Frontal cortex (tissue), 3 donors: ENCODE measurements at regions not wholly inside any gene's neighbourhood (a gene's known extent, or its start where the extent isn't known, plus 50 kb on each side); places are given as distances from the start of the nearest gene placed in this dataset.
"Not testable (repeated sequence)": the region's sequence is repeated elsewhere in the genome, so short reads cannot be mapped to it uniquely, and the experiment has no call there.

ENCODE experiments used
- DNase-seq, 2 donors: peaks; one replicate each; pipeline ENCODE4 v3.0.0; 2012; ENCODE audit warnings: low spot score in 2 of 2
- FAIRE-seq: peaks from 2 replicates; lab custom pipeline; 2012; peaks lifted over from hg19 to GRCh38; lab: Jason Lieb, UNC
- donor health status: control.
- donor health status: control.
- donor health status: control.

DNA sequence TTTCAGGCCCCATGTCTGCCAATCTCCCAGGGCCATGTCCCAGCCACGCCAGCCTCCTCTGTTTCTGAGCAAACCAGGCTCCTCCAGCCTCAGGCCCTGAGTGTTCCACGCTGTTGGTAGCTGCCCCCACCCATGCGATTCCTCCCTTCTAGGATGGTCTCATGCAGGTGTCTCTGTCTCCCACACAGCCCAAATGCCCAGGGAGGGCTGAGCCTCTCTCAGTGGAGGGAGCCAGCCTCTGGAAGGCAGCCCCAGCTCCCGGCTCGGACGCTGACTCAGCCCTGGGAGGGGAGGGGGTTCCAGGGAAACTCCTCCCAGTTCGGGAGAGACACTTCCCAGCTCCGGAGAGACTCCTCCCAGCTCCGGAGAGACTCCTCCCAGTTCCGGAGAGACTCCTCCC, 122.9 kb upstream of the AFDN start:
- DNase-seq (no peak), FAIRE-seq (no peak)

DNA sequence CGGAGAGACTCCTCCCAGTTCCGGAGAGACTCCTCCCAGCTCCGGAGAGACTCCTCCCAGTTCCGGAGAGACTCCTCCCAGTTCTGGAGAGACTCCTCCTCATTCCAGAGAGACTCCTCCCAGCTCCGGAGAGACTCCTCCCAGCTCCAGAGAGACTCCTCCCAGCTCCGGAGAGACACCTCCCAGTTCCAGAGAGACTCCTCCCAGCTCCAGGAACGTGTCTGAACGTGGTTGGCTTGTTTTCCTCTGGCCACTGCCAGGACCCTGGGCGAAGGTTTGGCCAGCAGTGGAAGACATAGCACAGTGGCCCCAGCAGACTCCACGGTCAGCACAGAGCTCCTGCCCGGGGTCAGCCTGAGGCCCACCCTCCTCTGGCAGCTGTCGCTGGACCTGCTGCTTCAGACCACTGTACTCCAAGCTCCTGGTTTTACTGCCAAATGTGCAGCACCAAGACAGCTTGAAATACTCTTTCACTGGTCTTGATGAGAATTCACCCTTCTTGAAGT, 122.3 kb upstream of the AFDN start:
- FAIRE-seq (no peak), DNase-seq (no peak)

- no peak for DNase-seq
- no peak for FAIRE-seq
Measured at GRCh38 chr6:167705211-167705750, 121.4 kb upstream of the AFDN start.

- FAIRE-seq (no peak), DNase-seq (no peak)
Measured at GRCh38 chr6:167706313-167707109, 120.2 kb upstream of the AFDN start.

- no peak for DNase-seq
- no peak for FAIRE-seq
Measured at GRCh38 chr6:167707686-167708500, 118.8 kb upstream of the AFDN start.

DNA sequence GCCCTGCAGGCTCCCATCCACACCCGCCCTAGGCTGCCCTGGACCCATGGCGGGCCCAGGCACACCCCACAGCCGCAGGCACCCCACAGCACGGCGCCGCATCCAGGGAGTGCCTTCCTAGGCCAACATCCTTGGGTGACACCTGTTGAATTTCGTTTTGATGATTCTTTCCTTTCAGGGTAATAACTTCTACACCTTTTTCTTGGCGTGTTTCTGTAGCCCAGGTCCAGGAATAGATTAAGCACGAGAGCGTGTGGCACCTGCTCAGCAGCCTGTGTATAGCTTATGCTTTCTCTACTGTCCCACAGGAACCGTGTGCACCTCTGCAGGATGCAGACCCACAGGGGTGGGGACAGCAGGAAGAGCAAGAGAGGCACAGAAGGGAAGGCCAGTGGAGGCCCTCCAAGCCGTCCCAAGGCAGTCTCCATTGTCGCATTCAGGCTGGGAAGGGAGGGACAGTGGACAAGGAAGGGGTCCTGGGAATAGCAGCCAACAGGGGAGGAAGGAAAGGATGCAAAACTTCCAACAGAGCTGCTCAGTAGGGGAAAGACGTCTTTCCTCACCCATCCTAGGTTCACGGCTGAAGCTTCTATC, 118.1 kb upstream of the AFDN start:
- FAIRE-seq = no peak
- DNase-seq = no peak

DNA sequence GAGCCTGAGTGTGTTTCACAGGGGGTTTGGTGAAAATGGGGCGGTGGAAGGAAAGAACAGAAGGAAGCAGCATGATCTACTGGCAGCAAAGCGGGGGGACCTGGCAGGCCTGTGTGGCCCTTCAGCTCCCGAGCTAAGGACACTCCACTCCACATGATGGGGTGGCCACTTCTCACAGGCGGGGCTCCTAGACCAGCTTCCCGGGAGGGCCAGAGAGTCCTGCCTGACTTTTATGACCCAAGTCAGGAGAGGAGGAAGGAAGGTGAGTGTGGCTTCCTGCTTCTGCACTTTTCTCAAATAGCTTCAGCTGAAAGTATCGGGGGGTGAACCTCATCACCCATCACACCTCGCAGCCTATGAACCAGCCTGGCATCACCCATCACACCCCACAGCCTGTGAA, 117.5 kb upstream of the AFDN start:
- DNase-seq = no peak
- FAIRE-seq = no peak

GRCh38 chr6:167709776-167710336, 116.9 kb upstream of the AFDN start:
- DNase-seq, FAIRE-seq: not testable (repeated sequence)

DNA sequence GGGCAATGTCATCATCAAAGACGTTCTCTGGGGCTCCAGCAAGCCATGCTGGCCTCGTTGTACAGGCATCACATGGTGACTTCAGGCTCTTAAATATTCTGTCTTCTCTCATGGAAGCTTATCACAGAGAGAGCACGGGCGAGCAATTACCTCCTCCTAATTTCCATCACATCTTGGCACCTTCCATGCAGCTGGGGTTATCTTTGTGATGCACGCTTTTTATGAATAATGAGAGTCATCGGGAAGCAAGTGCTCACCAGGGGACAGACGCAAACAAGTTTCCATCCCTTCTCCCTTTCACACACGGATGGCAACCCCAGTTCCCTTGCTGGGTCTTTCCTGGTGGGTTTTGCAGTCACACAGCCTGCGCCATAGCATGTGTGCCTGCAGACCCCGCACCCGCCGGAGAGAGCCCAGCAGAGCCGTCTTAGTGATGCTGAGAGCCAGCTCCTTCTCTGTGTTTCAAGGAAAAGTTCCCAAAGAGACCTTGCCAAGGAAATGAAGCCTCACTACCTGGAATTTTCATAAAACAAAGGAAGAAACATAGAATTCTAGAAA, 116.3 kb upstream of the AFDN start:
- DNase-seq = no peak
- FAIRE-seq = no peak

DNA sequence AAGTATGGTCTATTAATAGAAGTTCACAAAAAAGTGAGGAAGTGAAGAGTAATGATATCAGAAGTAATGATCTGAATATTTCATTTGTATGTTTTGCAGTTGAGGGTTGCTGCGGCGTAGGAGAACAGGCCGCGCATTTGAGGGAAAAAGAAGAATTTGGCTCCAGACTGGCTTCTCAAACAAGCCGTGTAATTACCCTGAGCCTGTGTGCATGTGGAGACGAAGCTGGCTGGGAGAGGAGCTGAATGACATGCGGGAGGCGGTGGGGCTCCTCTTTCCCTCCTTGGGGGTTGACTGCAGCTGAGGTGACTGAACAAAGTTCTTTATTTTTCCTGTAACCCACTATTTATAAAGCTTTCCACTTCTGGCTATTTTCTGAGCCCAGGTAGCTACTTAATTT, 115.5 kb upstream of the AFDN start:
- DNase-seq = no peak
- FAIRE-seq = no peak

DNA sequence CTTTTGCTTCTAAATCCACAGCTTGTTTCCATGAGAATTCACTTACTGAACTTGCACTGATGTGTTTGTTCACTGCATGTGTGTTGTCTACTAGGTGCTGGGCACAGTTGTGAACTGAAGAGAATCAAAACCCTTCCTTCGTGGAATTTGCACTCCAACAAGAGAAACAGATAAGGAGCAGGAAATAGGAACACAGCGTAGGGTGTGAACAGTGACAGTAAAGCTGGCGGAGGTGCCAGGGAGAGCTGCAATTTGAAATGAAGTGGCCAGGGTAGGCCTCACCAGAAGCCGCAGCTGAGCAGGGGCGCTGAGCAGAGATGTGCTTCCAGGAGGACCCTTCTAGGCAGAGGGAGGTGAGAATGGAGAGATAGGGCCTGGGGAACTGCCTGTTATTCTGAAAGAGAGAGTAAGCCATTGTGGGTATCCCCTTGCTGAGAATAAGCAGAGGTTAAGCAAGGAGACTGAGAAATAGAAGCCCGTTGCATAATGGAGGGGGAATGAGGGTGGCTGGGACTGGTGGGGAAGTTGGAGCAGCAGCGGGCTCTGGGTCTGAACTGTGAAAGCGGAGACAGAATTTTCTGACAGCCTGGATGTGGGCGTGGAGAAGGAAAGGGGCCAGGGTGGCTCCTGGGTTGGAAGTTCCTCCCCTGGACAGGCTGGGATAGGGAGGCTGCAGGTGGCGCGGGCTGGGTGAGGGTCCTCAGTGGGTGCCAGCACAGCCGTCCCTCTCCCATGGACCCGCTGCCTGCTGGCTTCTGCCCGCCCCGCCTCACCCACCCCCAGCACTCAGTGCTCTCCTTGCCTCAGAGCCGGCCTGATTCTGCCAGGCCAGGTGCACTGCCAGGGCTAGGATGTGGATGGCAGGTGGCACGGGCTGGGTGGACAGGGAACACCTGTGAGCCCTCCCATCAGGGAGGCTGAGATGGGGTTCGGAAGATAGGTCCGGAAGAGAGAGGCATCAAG, 114.7 kb upstream of the AFDN start:
- FAIRE-seq (no peak), DNase-seq (no peak)

DNA sequence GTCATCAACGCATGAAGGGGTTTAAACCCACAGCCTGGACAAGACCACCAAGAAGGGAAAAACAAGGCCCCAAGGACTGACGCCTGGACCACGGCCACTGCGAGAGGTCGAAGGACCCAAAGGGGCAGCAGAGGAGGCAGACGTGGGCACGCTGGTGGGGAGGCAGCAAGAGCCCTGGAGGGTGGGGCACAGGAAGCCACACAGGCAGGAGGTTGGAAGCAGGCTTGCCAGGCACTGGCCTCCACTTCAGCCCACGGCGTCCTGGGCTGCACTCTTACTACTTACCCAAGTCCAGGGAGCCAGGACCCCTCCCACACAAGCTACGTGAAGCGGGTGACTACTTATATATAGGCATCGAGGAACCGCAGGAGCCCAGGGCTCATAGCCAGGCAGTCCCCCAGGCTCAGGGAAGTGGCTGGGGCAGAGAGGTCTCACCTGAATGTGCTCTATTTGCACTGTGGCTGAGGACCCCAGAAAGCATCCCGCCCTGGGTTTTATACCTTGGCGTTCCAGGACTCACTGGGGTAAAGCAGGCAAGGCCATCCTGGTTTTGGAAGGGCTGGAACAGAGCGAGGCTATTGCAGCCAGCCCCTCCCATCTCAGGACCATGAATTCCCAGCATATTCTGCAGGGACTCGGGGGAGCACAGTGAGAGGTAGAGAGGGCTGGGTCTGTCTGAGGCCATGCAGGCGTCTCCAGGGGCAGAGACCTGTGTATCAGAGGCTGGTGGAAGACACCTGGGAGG, 113.8 kb upstream of the AFDN start:
- DNase-seq (no peak), FAIRE-seq (no peak)

- DNase-seq = no peak
- no peak for FAIRE-seq
Measured at GRCh38 chr6:167714152-167714551, 112.6 kb upstream of the AFDN start.

DNA sequence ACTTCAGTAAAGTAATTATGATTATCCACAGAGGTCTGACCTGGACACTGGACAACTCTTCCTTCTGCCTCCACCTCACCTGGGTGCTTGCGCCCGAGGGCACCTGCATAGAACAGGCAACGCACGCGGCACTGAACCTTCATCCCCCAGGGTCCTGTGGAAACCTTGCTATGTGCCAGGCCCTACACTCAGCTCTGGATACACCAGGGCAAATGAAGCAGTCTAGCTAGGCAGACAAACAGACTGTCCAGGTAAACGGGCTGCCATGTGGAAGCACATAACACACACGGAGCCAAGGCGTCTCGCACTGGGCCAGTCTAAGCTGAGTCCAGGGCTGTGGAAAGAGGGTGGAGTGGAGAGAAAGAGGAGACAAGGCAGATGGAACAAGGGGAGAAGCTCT, 109.3 kb upstream of the AFDN start:
- FAIRE-seq = no peak
- DNase-seq = no peak

GRCh38 chr6:167717867-167718266, 108.8 kb upstream of the AFDN start:
- DNase-seq (no peak), FAIRE-seq (no peak)

DNA sequence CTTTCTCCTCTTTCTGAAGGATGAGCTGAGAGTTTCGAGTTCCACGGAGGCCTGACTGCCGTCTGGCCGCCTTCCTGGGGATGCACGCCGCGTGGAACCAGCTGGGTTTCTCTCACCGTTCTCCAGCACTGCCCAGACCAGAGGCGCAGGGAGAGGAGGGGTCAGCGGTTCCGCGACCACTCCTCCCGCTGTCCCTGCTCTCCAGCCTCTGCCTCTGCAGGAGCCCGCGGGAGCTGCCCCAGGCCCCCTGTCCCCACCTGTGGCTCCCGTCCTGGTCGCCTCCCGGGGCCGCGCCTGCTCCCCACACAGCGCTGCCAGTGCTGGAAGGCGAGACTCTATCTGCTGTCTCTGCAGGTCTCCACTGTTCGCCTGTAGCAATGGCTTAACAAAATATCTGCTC, 106.8 kb upstream of the AFDN start:
- DNase-seq (no peak), FAIRE-seq (no peak)

GRCh38 chr6:167720456-167721285, 106.0 kb upstream of the AFDN start:
- no peak for FAIRE-seq
- DNase-seq = no peak
